OCI-LY1 (cell line): ENCODE measurements at regions not wholly inside any gene's neighbourhood (a gene's known extent, or its start where the extent isn't known, plus 50 kb on each side); places are given as distances from the start of the nearest gene placed in this dataset.

Experiments
- EZH2 ChIP-seq: fragments of 200-600 bp; sonication (generic), shearing (Covaris generic); IDR thresholded peaks from 2 replicates; pipeline ENCODE4 v1.8.0; 2017; ENCODE audit warnings: borderline replicate concordance, mixed run types, mild to moderate bottlenecking, antibody characterized with exemption, low read length, moderate library complexity, mixed read lengths
- TF ChIP-seq, protein P1 (sequence below): fragments of 200-600 bp; sonication (generic), shearing (Covaris generic); IDR thresholded peaks from 2 replicates; pipeline ENCODE4 v1.5.1; 2017; ENCODE audit warnings: mild to moderate bottlenecking, antibody characterized with exemption, low read length, moderate library complexity, mixed read lengths

GRCh38 chr9:126148994-126149393 is 177.6 kb upstream of the MVB12B start:
- TF ChIP-seq, protein P1, sequence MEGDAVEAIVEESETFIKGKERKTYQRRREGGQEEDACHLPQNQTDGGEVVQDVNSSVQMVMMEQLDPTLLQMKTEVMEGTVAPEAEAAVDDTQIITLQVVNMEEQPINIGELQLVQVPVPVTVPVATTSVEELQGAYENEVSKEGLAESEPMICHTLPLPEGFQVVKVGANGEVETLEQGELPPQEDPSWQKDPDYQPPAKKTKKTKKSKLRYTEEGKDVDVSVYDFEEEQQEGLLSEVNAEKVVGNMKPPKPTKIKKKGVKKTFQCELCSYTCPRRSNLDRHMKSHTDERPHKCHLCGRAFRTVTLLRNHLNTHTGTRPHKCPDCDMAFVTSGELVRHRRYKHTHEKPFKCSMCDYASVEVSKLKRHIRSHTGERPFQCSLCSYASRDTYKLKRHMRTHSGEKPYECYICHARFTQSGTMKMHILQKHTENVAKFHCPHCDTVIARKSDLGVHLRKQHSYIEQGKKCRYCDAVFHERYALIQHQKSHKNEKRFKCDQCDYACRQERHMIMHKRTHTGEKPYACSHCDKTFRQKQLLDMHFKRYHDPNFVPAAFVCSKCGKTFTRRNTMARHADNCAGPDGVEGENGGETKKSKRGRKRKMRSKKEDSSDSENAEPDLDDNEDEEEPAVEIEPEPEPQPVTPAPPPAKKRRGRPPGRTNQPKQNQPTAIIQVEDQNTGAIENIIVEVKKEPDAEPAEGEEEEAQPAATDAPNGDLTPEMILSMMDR: no peak
- TF ChIP-seq EZH2: no peak
